AG08395 (cell line): ENCODE measurements at regions not wholly inside any gene's neighbourhood (a gene's known extent, or its start where the extent isn't known, plus 50 kb on each side); places are given as distances from the start of the nearest gene placed in this dataset.

Source experiments
- DNase-seq: peaks from one replicate; pipeline ENCODE4 v3.0.0; 2012; ENCODE audit warnings: mixed read lengths, low spot score

DNA sequence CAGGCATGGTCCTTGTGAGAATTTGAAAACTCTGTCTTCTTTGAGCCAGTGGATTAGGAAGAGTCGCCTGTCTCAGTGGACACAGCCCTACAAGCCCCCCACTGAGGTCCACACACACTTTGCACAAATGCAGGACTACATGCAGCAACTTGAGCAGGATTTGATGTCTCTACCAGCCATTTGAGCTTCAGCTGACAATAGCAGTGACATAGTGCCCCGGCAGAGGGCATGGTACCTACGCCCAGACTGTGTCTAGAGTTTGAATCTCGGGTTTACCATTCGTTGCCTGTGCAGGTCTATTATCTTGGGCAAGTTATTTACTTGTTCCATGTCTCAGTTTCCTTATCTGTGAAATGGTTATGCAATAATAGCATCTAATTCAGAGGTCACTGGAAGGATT is 580.1 kb downstream of the TFAP2B start:
- no peak for DNase-seq

DNA sequence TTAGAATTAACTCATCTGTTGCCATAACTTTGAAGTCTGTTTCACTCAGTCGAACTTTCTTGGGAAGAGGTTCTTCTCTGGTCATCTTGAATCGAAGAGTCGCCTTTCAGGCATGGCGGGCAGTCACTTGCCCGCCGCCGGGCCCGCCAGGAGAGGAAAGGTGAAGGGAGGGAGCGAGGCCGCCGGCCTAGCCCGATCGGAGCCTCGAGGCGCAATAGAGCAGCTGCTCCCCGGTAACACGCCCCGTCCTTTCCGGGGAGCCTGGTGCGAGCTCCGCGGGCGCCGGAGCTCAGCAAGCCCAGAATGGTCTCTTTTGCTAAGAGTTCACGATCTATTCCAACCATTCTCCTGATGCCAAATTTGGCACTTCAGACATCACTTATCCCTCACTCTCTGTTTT is 591.8 kb downstream of the TFAP2B start:
- no peak for DNase-seq

- no peak for DNase-seq
Measured at GRCh38 chr6:51411496-51412125, 592.9 kb downstream of the TFAP2B start.

GRCh38 chr6:51414361-51414760 is 595.7 kb downstream of the TFAP2B start:
- DNase-seq: no peak

DNA sequence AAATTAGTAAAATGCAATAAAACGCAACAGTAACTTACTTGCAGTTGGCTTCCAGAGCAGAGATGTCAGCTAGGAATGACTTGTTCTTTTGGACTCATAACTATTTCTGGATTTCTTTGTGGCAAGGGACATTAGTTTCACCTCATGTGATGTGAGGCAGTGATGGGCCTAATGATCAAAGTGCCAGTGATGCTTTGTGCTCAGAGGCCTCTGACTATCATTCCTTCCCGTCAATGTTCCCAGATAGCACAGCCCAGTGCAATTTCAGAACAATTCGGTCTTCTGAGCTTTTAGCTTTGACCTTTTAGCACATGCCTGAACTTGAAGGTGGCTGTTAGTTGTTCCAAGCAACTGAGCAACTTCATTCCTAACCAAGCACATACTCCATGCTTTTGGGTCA is 596.8 kb downstream of the TFAP2B start:
- no peak for DNase-seq

DNA sequence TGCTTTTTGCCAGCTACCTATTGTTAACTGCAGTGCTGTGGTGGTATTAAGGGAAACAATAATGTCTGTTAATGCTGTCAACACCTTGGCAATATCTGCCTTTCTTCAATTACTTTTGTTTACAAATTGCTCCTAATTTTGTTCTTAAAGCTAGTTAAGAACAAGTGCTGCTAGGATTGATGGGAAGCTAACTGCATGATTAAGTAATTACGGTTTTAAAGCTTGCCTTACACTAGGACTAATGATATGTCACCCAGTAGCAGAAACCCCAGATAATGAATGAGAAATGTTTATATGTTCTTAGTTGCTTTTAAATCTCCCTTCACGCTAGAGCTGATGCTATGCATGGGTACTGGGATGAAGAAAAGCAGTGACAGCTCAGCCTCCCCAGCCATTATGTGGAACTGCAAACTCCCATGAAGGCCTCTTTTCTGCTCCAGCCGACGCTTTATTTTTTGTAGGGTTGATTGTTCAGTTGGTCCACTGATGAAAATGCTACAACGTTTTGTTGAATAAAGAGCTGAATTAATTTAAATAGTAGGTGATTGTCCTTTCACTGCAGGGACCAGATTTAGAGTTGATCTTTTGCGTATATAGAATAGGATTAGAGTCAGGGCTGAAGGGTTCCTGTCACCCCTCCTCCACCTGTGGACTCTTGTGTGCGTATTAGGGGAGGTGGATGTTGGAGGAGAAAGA is 610.5 kb downstream of the TFAP2B start:
- DNase-seq: no peak

- no peak for DNase-seq
Measured at GRCh38 chr6:51430589-51430988, 611.9 kb downstream of the TFAP2B start.

DNA sequence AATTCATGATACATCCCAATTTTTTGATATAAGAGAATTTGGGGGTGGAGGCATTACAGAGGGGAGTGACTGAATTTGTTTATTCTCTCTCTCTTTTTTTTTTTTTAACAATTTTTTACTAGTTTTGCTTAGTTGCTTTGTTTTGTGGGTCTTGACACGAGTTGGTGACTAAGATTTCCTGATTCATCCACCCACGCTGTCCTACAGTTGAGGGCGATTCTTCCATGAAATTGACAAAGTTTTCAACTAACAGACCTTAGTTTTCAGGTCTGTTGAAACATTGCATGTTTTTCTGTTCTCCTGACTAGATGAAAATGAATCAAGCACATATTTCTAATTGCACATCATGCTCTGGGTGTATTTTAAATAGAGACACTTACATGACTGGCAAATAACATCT is 613.8 kb downstream of the TFAP2B start:
- DNase-seq: no peak

DNA sequence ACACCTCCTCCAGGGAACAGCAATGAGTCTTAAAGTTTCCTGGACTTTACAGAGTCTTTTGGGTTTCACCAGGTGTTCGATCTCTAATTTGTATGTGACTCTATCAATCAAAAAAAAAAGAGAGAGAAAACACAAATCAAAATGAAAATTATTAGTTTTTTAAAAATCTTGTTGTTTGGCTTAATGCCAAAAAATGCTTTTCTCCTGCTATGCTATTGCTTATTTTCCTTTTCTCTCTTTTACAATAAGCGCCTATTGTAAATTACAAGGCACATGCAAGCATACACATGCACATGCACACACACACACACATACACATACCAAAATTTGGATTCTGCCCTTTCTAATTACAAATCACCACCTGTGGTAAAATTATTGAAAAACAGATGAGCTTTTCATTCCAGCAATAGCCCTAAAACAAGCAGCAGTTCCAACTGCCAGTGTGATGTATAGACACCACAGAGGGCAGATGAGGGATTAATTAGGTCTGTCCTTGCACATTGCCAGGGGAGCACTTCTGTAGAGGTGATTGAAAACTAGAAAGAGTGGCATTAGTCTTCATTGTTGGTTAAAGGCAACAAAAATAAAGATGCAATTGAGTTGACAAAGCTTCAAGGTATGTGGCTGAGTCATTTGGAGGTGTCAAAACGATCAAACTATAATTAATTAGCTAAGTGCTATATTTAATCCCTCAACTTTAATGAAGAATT is 631.7 kb downstream of the TFAP2B start:
- no peak for DNase-seq

- no peak for DNase-seq
Measured at GRCh38 chr6:51450958-51451357, 632.3 kb downstream of the TFAP2B start.

DNA sequence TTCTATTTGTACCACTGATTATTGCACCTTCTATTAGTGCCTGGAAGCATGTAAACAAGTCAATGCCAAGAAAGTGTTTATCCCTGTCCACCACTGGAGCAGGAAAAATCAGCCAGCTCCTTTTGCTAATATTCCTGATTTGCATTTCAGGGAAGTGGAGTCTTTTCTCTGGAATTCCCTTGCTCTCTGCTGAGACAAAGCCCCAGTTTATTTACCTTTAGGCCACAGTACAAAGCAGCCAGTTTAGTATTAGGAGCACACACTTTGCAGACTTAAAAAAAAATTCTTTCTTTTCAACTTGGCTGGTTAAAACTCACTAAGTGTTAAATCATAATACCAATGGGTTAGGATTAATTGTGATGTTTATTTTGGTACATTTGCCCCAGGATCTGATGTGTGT is 631.1 kb downstream of the PKHD1 start:
- no peak for DNase-seq

GRCh38 chr6:51459958-51460357 is 627.5 kb downstream of the PKHD1 start:
- DNase-seq: no peak

DNA sequence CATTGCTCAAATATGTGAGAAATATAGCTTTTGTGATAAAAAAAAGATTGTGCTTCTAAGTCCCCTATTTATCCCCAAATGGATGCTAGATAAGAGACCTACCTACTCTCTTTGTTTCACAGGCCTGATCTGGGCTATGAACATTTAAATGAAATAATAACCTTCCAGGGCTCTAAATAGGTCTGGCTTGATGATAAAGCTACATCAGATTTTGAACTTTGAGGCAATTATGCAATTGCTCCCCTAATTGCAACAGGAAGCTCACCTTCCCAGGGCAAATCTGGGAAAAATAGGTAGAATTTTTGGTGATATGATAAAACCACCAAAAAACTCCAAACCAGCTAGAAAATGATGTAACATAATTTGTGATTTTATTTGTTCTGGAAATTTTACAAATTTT is 624.5 kb downstream of the PKHD1 start:
- no peak for DNase-seq

- no peak for DNase-seq
Measured at GRCh38 chr6:51463321-51463720, 624.1 kb downstream of the PKHD1 start.

DNA sequence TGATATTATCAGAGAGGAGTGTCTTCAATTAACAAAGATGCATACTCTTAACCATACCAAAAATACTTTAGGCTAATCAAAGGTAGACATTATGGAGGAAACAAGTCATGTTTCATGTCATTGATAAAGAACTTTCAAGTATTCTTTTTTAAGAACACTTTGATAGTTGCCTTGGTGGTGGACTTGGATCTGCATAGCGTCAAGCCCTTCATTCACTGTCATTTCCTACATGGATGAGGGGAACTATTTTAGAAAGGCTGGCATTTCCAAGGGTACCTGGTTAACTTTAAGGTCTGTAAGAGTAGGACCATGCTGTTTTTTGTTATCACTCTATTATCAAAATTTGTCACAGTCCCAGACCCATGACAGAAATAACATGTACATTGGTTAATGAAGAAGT is 622.5 kb downstream of the PKHD1 start:
- DNase-seq: no peak

- DNase-seq: no peak
Measured at GRCh38 chr6:51466427-51466826, 621.0 kb downstream of the PKHD1 start.

DNA sequence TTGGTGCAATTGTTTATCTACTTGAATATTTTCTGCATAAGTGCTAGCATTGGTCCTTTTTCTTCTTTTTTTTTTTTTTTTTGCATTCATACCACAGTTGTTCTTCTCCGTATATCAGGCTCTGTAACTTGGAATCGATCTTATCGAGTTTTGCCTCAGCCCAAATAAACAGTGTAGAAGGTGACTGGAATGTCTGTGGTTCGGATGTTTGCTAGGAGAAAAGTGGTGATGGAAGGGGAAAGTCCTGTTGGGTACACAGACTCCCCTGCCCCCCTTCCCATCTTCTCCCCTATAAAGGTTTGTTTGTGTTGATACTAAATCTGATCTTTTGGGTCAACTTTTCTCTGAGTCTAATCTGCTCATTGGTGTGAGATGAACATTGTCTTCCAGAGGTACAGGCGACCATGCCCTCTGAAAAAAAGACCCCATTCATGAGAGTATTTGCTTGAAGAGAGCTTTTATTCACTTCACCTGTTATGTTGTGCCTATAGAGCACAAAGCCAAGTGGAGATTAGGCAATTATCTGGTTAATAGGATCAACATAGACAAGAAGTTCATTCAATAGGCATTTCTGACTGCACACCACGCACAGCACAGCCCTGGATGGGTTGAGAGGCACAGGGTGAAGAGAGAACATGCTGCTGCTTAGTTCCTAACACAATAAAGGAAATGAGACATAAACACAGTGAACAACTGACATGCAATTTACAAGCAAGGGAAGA is 620.0 kb downstream of the PKHD1 start:
- no peak for DNase-seq

DNA sequence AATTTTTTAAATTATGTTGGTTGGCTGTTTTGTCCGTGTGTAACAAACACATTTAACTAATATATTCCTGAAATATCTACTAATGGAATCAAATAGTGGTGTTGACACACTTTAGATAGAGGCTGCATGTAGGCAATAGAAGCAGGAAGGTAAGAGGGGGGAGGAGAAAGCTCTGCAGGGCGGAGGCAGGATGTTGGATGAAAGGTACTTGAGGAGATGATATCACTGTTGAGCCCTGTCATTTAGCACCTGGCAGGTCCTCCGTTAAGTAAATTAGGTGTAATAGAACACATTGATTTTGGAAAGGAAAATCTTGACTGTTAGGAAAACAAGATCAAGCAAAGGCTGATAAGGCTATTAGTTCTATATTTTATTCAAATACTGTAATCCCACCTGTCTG is 618.7 kb downstream of the PKHD1 start:
- DNase-seq: no peak

- DNase-seq: no peak
Measured at GRCh38 chr6:51472745-51473487, 614.5 kb downstream of the PKHD1 start.

GRCh38 chr6:51474022-51474975 is 613.1 kb downstream of the PKHD1 start:
- no peak for DNase-seq
